Endothelial cell of umbilical vein (primary cell): ENCODE measurements at regions not wholly inside any gene's neighbourhood (a gene's known extent, or its start where the extent isn't known, plus 50 kb on each side); places are given as distances from the start of the nearest gene placed in this dataset.

Experiments
- BruUV-seq: library from RNA; stranded (reverse); fragments of 400-500 nt; replicated peaks from 2 replicates; lab custom pipeline; 2021; lab: Mats Ljungman, UMichigan
- CTCF ChIA-PET: fragments of 300-600, 350-600 bp; sonication (Branson Sonifier 250); formaldehyde crosslinking; loops from one replicate; lab custom pipeline; 2021; ENCODE audit warnings: antibody characterized with exemption, inconsistent platforms; lab: Charles Lee
- POLR2A ChIA-PET: fragments of 300-600, 350-600 bp; sonication (Branson Sonifier 250); formaldehyde crosslinking; loops from one replicate; lab custom pipeline; 2021; ENCODE audit warnings: antibody characterized with exemption, inconsistent platforms; lab: Charles Lee
- DNase-seq: peaks from one replicate; pipeline ENCODE4 v3.0.0-alpha.2; 2011; ENCODE audit warnings: low read depth, low spot score
- FAIRE-seq: peaks from 2 replicates; lab custom pipeline; 2011; peaks lifted over from hg19 to GRCh38; lab: Jason Lieb, UNC
- H2AFZ ChIP-seq: 2 replicates; pipeline ENCODE4 v1.6.0; 2012; ENCODE audit warnings: low read depth, low read length, control low read depth, inconsistent platforms
- H3K27ac ChIP-seq: 2 replicates; pipeline ENCODE4 v1.5.1; 2011; ENCODE audit warnings: low read depth, mild to moderate bottlenecking, control low read depth, low read length, moderate library complexity; ENCODE audit not compliant: insufficient read depth
- H3K27me3 ChIP-seq, 2 experiments: 2 replicates each; pipeline versions ENCODE4 v1.6.0 to v1.6.1; 2011; ENCODE audit warnings: low read length in 2 of 2, mixed read lengths in 1 of 2; ENCODE audit not compliant: control insufficient read depth in 2 of 2, insufficient read depth in 2 of 2
- H3K36me3 ChIP-seq, 2 experiments: 2 replicates in 1 of 2; 3 replicates in 1 of 2; pipeline ENCODE4 v1.5.1; 2011; ENCODE audit warnings: low read length in 2 of 2, mild to moderate bottlenecking in 1 of 2, moderate library complexity in 1 of 2; ENCODE audit not compliant: control insufficient read depth in 2 of 2, insufficient read depth in 2 of 2; ENCODE audit errors: extremely low read depth in 1 of 2
- H3K4me1 ChIP-seq: 3 replicates; pipeline ENCODE4 v1.5.1; 2011; ENCODE audit warnings: mild to moderate bottlenecking, low read length; ENCODE audit not compliant: control insufficient read depth, insufficient read depth; ENCODE audit errors: extremely low read depth
- H3K4me2 ChIP-seq: 2 replicates; pipeline ENCODE4 v1.6.1; 2011; ENCODE audit warnings: low read length, control low read depth, mixed read lengths; ENCODE audit not compliant: insufficient read depth
- H3K4me3 ChIP-seq, 3 experiments: fragments of 200-600 bp in 1 of 3; sonication (generic), shearing (Covaris generic) in 1 of 3; replicated peaks in 1 of 3; 2 replicates each; pipeline ENCODE4 v1.5.1; 2011 to 2016; ENCODE audit warnings: control low read depth in 3 of 3, low read length in 3 of 3, mild to moderate bottlenecking in 2 of 3, inconsistent platforms in 1 of 3, low read depth in 1 of 3, moderate library complexity in 1 of 3; ENCODE audit not compliant: insufficient read depth in 1 of 3
- H3K79me2 ChIP-seq: 2 replicates; pipeline ENCODE4 v1.6.0; 2012; ENCODE audit warnings: low read length, inconsistent platforms; ENCODE audit not compliant: control insufficient read depth, insufficient read depth
- H3K9ac ChIP-seq: replicated peaks from 2 replicates; pipeline ENCODE3; 2011; ENCODE audit warnings: low read length, control low read depth; ENCODE audit not compliant: insufficient read depth; ENCODE audit errors: extremely low read depth
- H3K9me1 ChIP-seq: replicated peaks from 3 replicates; pipeline ENCODE4 v1.6.0; 2011; ENCODE audit warnings: mild to moderate bottlenecking, low read length; ENCODE audit not compliant: control insufficient read depth, insufficient read depth; ENCODE audit errors: extremely low read depth
- H3K9me3 ChIP-seq: replicated peaks from 2 replicates; pipeline ENCODE4 v1.5.1; 2012; ENCODE audit warnings: low read length, inconsistent platforms; ENCODE audit not compliant: control insufficient read depth, insufficient read depth
- H4K20me1 ChIP-seq: replicated peaks from 2 replicates; pipeline ENCODE3; 2011; ENCODE audit warnings: mild to moderate bottlenecking, low read length; ENCODE audit not compliant: control insufficient read depth, insufficient read depth; ENCODE audit errors: extremely low read depth
- CTCF ChIP-seq, 2 donors: IDR thresholded peaks; 1 replicate in 1 of 2; 2 replicates in 1 of 2; pipeline ENCODE4 v1.5.1; 2011; ENCODE audit warnings: low read length in 2 of 2, mild to moderate bottlenecking in 2 of 2, moderate library complexity in 2 of 2, control low read depth in 1 of 2, inconsistent platforms in 1 of 2, low read depth in 1 of 2; ENCODE audit not compliant: insufficient read depth in 1 of 2; ENCODE audit errors: extremely low read depth in 1 of 2
- EZH2 ChIP-seq: IDR thresholded peaks from 2 replicates; pipeline ENCODE4 v1.6.1; 2012; ENCODE audit warnings: borderline replicate concordance, low read depth, mild to moderate bottlenecking, moderate library complexity, low read length, inconsistent platforms; ENCODE audit not compliant: severe bottlenecking
- FOS ChIP-seq: IDR thresholded peaks from 2 replicates; pipeline ENCODE4 v1.6.1; 2011; ENCODE audit warnings: mild to moderate bottlenecking, low read length, moderate library complexity, borderline replicate concordance; ENCODE audit not compliant: insufficient read depth
- GATA2 ChIP-seq: IDR thresholded peaks from 2 replicates; pipeline ENCODE4 v1.7.0; 2011; ENCODE audit warnings: low read depth, mild to moderate bottlenecking, moderate library complexity, mixed read lengths, low read length; ENCODE audit not compliant: insufficient read length, insufficient read depth
- JUN ChIP-seq: IDR thresholded peaks from 2 replicates; pipeline ENCODE4 v1.6.1; 2011; ENCODE audit warnings: borderline replicate concordance, low read depth; ENCODE audit not compliant: insufficient read length, insufficient read depth
- MYC ChIP-seq: IDR thresholded peaks from one replicate; pipeline ENCODE4 v1.6.1; 2011; ENCODE audit warnings: mild to moderate bottlenecking, low read depth, low read length
- POLR2A ChIP-seq: IDR thresholded peaks from 2 replicates; pipeline ENCODE4 v1.6.1; 2012; ENCODE audit warnings: low read depth, mild to moderate bottlenecking, control low read depth, low read length
- POLR2AphosphoS5 ChIP-seq: IDR thresholded peaks from 2 replicates; pipeline ENCODE4 v1.6.1; 2012; ENCODE audit warnings: low read depth, mild to moderate bottlenecking, control low read depth, low read length, moderate library complexity; ENCODE audit not compliant: insufficient read depth
- dilution Hi-C: fragments of 300-500 bp; cut with MboI; formaldehyde crosslinking; loops from one replicate; pipeline ENCODE4 v1.15.0; 2019; ENCODE audit warnings: low sequenced_read_pairs; ENCODE audit not compliant: extremely low pct_ligation_motif_present
- intact Hi-C: fragments of 100-400 bp; cut with micrococcal nuclease; formaldehyde crosslinking; loops from one replicate; pipeline ENCODE4 v1.10.0; 2022
- TF ChIP-seq, protein P1 (sequence below): IDR thresholded peaks from 2 replicates; pipeline ENCODE4 v1.6.1; 2011; ENCODE audit not compliant: insufficient read depth, insufficient read length

DNA sequence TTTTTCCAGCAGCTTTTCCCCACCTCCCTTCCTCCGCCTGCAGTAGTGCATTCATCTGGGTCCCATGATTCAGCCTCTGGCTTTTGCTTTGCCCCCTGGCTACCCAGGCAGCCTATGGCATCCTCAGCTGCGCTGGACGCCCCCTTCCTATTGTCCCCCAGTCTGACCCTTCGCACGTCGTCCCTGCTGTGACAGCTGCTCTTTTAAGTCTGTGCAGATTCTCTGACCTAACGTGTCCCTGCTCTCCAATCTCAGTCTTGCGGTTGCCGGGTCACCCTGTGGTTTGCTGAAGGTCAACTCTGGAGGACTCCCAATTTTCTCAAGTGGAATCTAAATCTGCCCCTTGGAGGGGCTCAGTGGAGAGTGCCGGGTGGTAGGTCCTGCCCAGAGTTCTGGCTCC lies 294.3 kb downstream of the CDC5L start:
- BruUV-seq: no TSS peak
- H3K27me3 ChIP-seq: no peaks in the 10 kb centered on the region
- FAIRE-seq: no peak
- no peak for TF ChIP-seq CTCF (IDR thresholded peaks at IDR 0.05; ENCODE audit: extremely low read depth in 1 of 2, insufficient read depth in 1 of 2, low read depth in 1 of 2, low read length in 2 of 2)
- no peak for TF ChIP-seq GATA2
- no peak for TF ChIP-seq POLR2AphosphoS5
- TF ChIP-seq POLR2A: no peak
- TF ChIP-seq, protein P1, sequence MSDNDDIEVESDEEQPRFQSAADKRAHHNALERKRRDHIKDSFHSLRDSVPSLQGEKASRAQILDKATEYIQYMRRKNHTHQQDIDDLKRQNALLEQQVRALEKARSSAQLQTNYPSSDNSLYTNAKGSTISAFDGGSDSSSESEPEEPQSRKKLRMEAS: no peak
- TF ChIP-seq EZH2: no peak
- no peak for TF ChIP-seq JUN
- TF ChIP-seq MYC: no peak
- no peak for TF ChIP-seq FOS
- no peak for DNase-seq
- H3K9me1 ChIP-seq: no peaks in the 10 kb centered on the region
- H4K20me1 ChIP-seq: no peaks in the 10 kb centered on the region
- dilution Hi-C loops (no loop called here), intact Hi-C loops (no loop called here)
- H3K79me2 ChIP-seq: no peaks in the 10 kb centered on the region
- POLR2A ChIA-PET: no interaction called here
- no peaks in the 10 kb centered on the region for H3K36me3 ChIP-seq
- CTCF ChIA-PET: interaction anchor here (1.1 kb wide), 1 partner anchor 26 kb away, joined by 3 read pairs; no protein-coding TSS in a partner anchor
- H3K4me2 ChIP-seq: no peak overlapping the region
- no peak overlapping the region for H3K27ac ChIP-seq
- no peak overlapping the region for H2AFZ ChIP-seq
- H3K4me1 ChIP-seq: no peaks in the 10 kb centered on the region
- no peak overlapping the region for H3K4me3 ChIP-seq
- H3K9me3 ChIP-seq: no peaks in the 10 kb centered on the region
- H3K9ac ChIP-seq: no peak overlapping the region
